ENCODE measurements at regions not wholly inside any gene's neighbourhood (a gene's known extent, or its start where the extent isn't known, plus 50 kb on each side); places are given as distances from the start of the nearest gene placed in this dataset.

DNA sequence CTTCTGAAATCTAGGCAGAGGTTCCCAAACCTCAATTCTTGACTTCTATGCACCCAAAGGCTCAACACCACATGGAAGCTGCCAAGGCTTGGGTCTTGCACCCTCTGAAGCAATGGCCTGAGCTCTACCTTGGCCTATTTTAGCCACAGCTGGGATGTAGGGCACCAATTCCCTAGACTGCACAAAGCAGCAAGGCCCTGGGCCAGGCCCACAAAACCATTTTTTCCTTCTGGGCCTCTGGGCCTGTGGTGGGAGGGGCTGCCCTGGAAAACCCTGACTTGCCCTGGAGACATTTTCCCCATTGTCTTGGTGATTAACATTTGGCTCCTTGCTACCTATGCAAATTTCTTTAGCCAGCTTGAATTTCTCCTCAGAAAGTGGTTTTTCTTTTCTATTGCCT, 315.2 kb downstream of the DCDC2C start:
- no peak for TF ChIP-seq CTCF (IDR thresholded peaks at IDR 0.05; ENCODE audit: low read depth, low read length, missing control alignments)
- no peak for DNase-seq (ENCODE audit: extremely low read depth, low read depth)
- no peak overlapping the region for H3K4me3 ChIP-seq (replicated peaks; ENCODE audit: low read depth, low read length)

DNA sequence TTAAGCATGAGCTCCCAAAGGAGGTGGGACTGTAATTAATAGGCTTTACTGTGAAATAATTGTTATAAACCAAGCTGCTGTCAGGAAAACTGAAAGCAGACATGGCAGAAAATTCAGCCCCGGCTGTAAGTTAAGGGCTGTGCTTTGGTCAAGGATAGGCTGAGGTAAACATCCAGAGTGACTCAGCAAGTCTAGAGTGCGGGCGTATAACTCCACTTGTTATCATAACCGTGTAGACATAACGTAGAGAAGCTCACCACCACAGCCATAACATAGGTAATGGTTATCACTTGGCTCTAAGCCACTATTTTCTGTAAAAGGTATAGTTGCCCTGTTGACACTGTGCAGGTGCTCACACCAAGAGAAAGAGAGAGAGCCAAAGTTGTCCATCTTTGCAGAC, 316.8 kb downstream of the DCDC2C start:
- DNase-seq (ENCODE audit: extremely low read depth, low read depth): no peak
- no peak for TF ChIP-seq CTCF (IDR thresholded peaks at IDR 0.05; ENCODE audit: low read depth, low read length, missing control alignments)
- no peak overlapping the region for H3K4me3 ChIP-seq (replicated peaks; ENCODE audit: low read depth, low read length)

DNA sequence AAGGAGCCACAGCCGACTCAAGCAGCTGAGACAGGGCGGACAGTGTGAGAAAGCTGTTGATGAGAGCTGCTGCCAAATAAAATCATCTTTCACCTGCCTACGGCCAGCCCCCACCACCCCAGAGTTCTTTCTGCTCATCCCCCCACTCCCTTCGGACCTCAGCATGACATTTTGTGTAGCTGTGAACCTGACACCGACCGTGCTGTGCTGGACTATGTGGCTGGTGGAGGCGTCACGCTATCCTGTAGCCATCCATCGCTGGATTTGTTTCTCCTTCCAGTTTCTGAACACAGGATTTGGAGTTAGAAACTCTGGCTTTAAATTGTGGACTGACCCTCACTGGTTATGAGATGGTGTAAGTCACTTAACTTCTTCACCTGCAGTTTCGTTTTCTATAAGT, 317.3 kb downstream of the DCDC2C start:
- no peak for TF ChIP-seq CTCF (IDR thresholded peaks at IDR 0.05; ENCODE audit: low read depth, low read length, missing control alignments)
- H3K4me3 ChIP-seq (replicated peaks; ENCODE audit: low read depth, low read length): no peak overlapping the region
- no peak for DNase-seq (ENCODE audit: extremely low read depth, low read depth)

DNA sequence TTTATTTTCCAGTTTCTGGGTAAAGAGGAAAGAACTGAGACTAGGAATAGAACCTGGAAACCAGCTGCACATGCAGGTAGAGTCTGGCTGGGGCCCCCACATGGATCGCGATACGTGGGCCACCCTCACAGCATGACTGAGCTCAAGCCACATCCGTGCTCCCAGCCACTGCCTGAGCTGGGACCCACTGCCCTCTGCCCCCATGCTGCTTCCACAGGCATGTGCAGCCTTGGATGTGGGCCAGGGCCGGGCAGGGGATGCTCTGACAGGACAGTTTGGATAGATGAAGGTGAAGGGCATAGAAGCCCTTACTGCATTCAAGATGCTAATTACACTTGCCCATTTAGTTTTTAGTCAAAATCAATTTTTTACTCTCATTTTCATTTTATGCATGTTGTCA, 321.2 kb downstream of the DCDC2C start:
- H3K4me3 ChIP-seq (replicated peaks; ENCODE audit: low read depth, low read length): no peak overlapping the region
- TF ChIP-seq CTCF (IDR thresholded peaks at IDR 0.05; ENCODE audit: low read depth, low read length, missing control alignments): no peak
- no peak for DNase-seq (ENCODE audit: extremely low read depth, low read depth)

GRCh38 chr2:4029081-4029480, 325.7 kb downstream of the DCDC2C start:
- no peak for TF ChIP-seq CTCF (IDR thresholded peaks at IDR 0.05; ENCODE audit: low read depth, low read length, missing control alignments)
- H3K4me3 ChIP-seq (replicated peaks; ENCODE audit: low read depth, low read length): no peak overlapping the region
- no peak for DNase-seq (ENCODE audit: extremely low read depth, low read depth)

- H3K4me3 ChIP-seq (replicated peaks; ENCODE audit: low read depth, low read length): no peak overlapping the region
- TF ChIP-seq CTCF (IDR thresholded peaks at IDR 0.05; ENCODE audit: low read depth, low read length, missing control alignments): no peak
- DNase-seq (ENCODE audit: extremely low read depth, low read depth): no peak
Observed at GRCh38 chr2:4039896-4040295, 336.5 kb downstream of the DCDC2C start.

Measured in HFF-Myc (cell line).